SK-N-SH (cell line): ENCODE measurements at regions not wholly inside any gene's neighbourhood (a gene's known extent, or its start where the extent isn't known, plus 50 kb on each side); places are given as distances from the start of the nearest gene placed in this dataset.
"Not testable (repeated sequence)": the region's sequence is repeated elsewhere in the genome, so short reads cannot be mapped to it uniquely, and the experiment has no call there.

Experiments used
- CTCF ChIA-PET: fragments of 300-600, 350-600 bp; formaldehyde crosslinking; extraction: SDS; loops from one replicate; lab custom pipeline; 2021; lab: Yijun Ruan, JAX
- POLR2A ChIA-PET: fragments of 350-600 bp; sonication (Branson Sonifier 250); formaldehyde crosslinking; extraction: SDS; loops from one replicate; lab custom pipeline; 2020; ENCODE audit warnings: antibody characterized with exemption, inconsistent platforms; lab: Yijun Ruan, JAX
- DNase-seq: peaks from one replicate; pipeline ENCODE4 v3.0.0; 2012
- H2AFZ ChIP-seq: fragments of 200-600 bp; sonication (generic); 2 replicates; pipeline ENCODE4 v1.8.1; 2016; ENCODE audit warnings: antibody characterized with exemption, mild to moderate bottlenecking, low read depth
- H3F3A ChIP-seq: fragments of 200-600 bp; sonication (generic); replicated peaks from 2 replicates; pipeline ENCODE3; 2016; ENCODE audit warnings: antibody characterized with exemption, mild to moderate bottlenecking; ENCODE audit not compliant: insufficient read depth
- H3K27ac ChIP-seq, 2 experiments: fragments of 200-500 bp in 1 of 2; fragments of 200-600 bp in 1 of 2; sonication (Bioruptor generic) in 1 of 2; sonication (generic), shearing (Covaris generic) in 1 of 2; 2 replicates each; pipeline versions ENCODE4 v1.5.1 to v1.6.1; 2014 to 2016; ENCODE audit warnings: low read depth in 2 of 2, inconsistent platforms in 1 of 2, low read length in 1 of 2, mild to moderate bottlenecking in 1 of 2, mixed read lengths in 1 of 2
- H3K27me3 ChIP-seq: fragments of 200-600 bp; sonication (generic), shearing (Covaris generic); 2 replicates; pipeline ENCODE4 v1.6.1; 2016; ENCODE audit warnings: mixed run types; ENCODE audit not compliant: insufficient read depth
- H3K36me3 ChIP-seq, 2 experiments: fragments of 200-500 bp in 1 of 2; fragments of 200-600 bp in 1 of 2; sonication (Bioruptor generic) in 1 of 2; sonication (generic) in 1 of 2; replicated peaks in 1 of 2; 2 replicates each; pipeline versions ENCODE3 to v1.5.1; 2014 to 2016; ENCODE audit warnings: low read length in 1 of 2, mild to moderate bottlenecking in 1 of 2; ENCODE audit not compliant: insufficient read depth in 2 of 2, control insufficient read depth in 1 of 2
- H3K4me1 ChIP-seq, 2 experiments: fragments of 200-500 bp in 1 of 2; fragments of 200-600 bp in 1 of 2; sonication (Bioruptor generic) in 1 of 2; sonication (generic), shearing (Covaris generic) in 1 of 2; 2 replicates each; pipeline versions ENCODE4 v1.5.1 to v1.6.1; 2014 to 2016; ENCODE audit warnings: low read depth in 1 of 2, low read length in 1 of 2, mixed run types in 1 of 2; ENCODE audit not compliant: insufficient read depth in 2 of 2, control insufficient read depth in 1 of 2
- H3K4me2 ChIP-seq: fragments of 200-600 bp; sonication (generic), shearing (Covaris generic); 2 replicates; pipeline ENCODE4 v1.6.1; 2017; ENCODE audit warnings: mixed run types
- H3K4me3 ChIP-seq, 2 experiments: fragments of 200-500 bp in 1 of 2; fragments of 200-600 bp in 1 of 2; sonication (Bioruptor generic) in 1 of 2; sonication (generic), shearing (Covaris generic) in 1 of 2; 2 replicates each; pipeline versions ENCODE4 v1.5.1 to v1.8.1; 2014 to 2016; ENCODE audit warnings: low read depth in 2 of 2, inconsistent platforms in 1 of 2, low read length in 1 of 2, mild to moderate bottlenecking in 1 of 2, mixed read lengths in 1 of 2, moderate library complexity in 1 of 2
- H3K79me2 ChIP-seq: fragments of 200-600 bp; sonication (generic); 2 replicates; pipeline ENCODE4 v1.8.1; 2017; ENCODE audit warnings: mild to moderate bottlenecking; ENCODE audit not compliant: insufficient read depth
- H3K9ac ChIP-seq: fragments of 200-600 bp; sonication (generic); 2 replicates; pipeline ENCODE4 v1.6.1; 2017; ENCODE audit warnings: mixed run types
- H3K9me2 ChIP-seq: fragments of 200-600 bp; sonication (generic); 2 replicates; pipeline ENCODE4 v1.6.1; 2017; ENCODE audit warnings: mixed run types
- H3K9me3 ChIP-seq: fragments of 200-600 bp; sonication (generic); 2 replicates; pipeline ENCODE4 v1.6.1; 2017; ENCODE audit warnings: mixed run types, mild to moderate bottlenecking, moderate library complexity
- H4K20me1 ChIP-seq: fragments of 200-600 bp; sonication (generic); 2 replicates; pipeline ENCODE4 v1.6.1; 2017; ENCODE audit warnings: mild to moderate bottlenecking, mixed run types; ENCODE audit not compliant: insufficient read depth
- CHD2 ChIP-seq: fragments of 150-350 bp; IDR thresholded peaks from 2 replicates; pipeline ENCODE4 v1.6.1; 2018; ENCODE audit warnings: low read length; ENCODE audit not compliant: partially characterized antibody
- FOSL2 ChIP-seq: IDR thresholded peaks from 2 replicates; pipeline ENCODE4 v1.4.0; 2012; ENCODE audit warnings: low read depth, mild to moderate bottlenecking, moderate library complexity, borderline replicate concordance
- FOXM1 ChIP-seq: IDR thresholded peaks from 2 replicates; pipeline ENCODE4 v1.4.0; 2012; ENCODE audit warnings: low read depth, mild to moderate bottlenecking
- GABPA ChIP-seq: IDR thresholded peaks from 2 replicates; pipeline ENCODE4 v1.4.0; 2012; ENCODE audit warnings: low read depth, mild to moderate bottlenecking
- GATA2 ChIP-seq: sonication (generic); formaldehyde crosslinking; IDR thresholded peaks from 2 replicates; pipeline ENCODE4 v1.5.0; 2020; ENCODE audit warnings: mild to moderate bottlenecking, missing genetic modification reagents
- JUND ChIP-seq: IDR thresholded peaks from 2 replicates; pipeline ENCODE4 v1.4.0; 2012
- NRF1 ChIP-seq: IDR thresholded peaks from 2 replicates; pipeline ENCODE4 v1.6.1; 2012; ENCODE audit warnings: low read depth, mild to moderate bottlenecking, low read length
- SMC3 ChIP-seq: IDR thresholded peaks from 2 replicates; pipeline ENCODE4 v1.6.1; 2012; ENCODE audit warnings: low read depth, low read length, improper control_type of control experiment
- TAF1 ChIP-seq: IDR thresholded peaks from 2 replicates; pipeline ENCODE4 v1.6.1; 2012; ENCODE audit warnings: low read depth, mild to moderate bottlenecking, low read length, moderate library complexity, borderline replicate concordance
- TCF12 ChIP-seq: IDR thresholded peaks from 2 replicates; pipeline ENCODE4 v1.4.0; 2012
- TEAD4 ChIP-seq: IDR thresholded peaks from 2 replicates; pipeline ENCODE4 v1.4.0; 2012; ENCODE audit warnings: mild to moderate bottlenecking, borderline replicate concordance; ENCODE audit not compliant: insufficient read depth
- YY1 ChIP-seq: IDR thresholded peaks from 2 replicates; pipeline ENCODE4 v1.4.0; 2012; ENCODE audit warnings: low read depth, mild to moderate bottlenecking
- WGBS: methylation state at CpG from one replicate; pipeline ENCODE4 v1.1.6; 2017; ENCODE audit warnings: low lambda C conversion rate; 5-methylcytosine and 5-hydroxymethylcytosine counted together
- TF ChIP-seq, protein P1 (sequence below): IDR thresholded peaks from 2 replicates; pipeline ENCODE4 v1.4.0; 2012; ENCODE audit warnings: low read depth, borderline replicate concordance
- TF ChIP-seq, protein P2 (sequence below): IDR thresholded peaks from 2 replicates; pipeline ENCODE4; 2012
- TF ChIP-seq, protein P3 (sequence below): fragments of 150-350 bp; IDR thresholded peaks from 2 replicates; pipeline ENCODE4 v1.6.1; 2017; ENCODE audit warnings: antibody characterized with exemption, low read length, low read depth, borderline replicate concordance

DNA sequence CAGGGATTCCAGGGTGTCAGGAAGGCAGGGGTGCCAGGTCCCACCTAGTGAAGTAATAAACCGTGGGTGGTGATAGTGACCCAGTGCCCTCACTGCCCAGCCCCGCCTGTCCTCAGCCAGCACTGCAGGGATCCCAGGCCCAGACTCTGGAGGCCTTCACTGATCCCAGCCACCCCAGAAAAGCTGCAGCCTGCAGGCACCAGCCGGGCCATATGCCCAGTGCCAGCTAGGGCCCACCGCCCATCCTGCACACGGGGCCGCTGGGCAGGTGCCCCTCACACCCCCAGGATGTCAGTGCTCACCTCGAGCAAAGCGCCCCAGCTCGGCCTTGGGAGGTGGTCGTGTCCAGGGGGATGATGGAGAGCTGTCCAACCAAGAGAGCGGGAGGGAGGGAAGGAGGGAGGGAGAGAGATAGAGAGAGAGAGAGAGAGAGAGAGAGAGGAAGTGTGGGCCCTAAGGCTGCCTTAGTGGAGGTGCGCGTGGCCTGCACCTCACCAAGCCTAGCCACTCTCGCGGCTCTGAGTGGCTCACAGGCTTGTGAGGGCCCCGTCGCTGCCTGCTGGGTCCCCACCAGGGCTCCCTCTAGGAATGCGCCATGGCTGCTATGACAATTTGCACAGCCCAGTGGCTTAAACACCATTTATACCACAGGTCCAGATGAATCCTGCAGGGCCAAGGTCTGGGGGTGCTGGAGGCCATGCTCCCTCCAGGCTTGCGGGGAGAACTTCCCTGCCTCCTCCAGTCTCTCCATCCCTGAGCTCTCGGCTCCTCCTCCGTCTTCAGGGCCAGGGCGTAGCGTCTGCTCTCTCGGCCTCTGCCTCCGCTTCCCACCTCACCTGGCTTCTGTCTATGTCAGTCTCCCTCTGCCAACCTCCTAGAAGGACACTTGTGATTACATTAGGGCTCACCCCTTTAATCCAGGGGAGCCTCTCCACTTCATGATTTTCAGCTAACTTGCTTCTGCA, 401.0 kb downstream of the TMEM121 start:
- 48% methylated on average over 20 of the region's 25 CpGs for WGBS
- TF ChIP-seq, protein P1, sequence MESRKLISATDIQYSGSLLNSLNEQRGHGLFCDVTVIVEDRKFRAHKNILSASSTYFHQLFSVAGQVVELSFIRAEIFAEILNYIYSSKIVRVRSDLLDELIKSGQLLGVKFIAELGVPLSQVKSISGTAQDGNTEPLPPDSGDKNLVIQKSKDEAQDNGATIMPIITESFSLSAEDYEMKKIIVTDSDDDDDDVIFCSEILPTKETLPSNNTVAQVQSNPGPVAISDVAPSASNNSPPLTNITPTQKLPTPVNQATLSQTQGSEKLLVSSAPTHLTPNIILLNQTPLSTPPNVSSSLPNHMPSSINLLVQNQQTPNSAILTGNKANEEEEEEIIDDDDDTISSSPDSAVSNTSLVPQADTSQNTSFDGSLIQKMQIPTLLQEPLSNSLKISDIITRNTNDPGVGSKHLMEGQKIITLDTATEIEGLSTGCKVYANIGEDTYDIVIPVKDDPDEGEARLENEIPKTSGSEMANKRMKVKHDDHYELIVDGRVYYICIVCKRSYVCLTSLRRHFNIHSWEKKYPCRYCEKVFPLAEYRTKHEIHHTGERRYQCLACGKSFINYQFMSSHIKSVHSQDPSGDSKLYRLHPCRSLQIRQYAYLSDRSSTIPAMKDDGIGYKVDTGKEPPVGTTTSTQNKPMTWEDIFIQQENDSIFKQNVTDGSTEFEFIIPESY, result no peak
- TF ChIP-seq, protein P2, sequence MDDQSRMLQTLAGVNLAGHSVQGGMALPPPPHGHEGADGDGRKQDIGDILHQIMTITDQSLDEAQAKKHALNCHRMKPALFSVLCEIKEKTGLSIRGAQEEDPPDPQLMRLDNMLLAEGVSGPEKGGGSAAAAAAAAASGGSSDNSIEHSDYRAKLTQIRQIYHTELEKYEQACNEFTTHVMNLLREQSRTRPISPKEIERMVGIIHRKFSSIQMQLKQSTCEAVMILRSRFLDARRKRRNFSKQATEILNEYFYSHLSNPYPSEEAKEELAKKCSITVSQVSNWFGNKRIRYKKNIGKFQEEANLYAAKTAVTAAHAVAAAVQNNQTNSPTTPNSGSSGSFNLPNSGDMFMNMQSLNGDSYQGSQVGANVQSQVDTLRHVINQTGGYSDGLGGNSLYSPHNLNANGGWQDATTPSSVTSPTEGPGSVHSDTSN, result no peak
- no peak for TF ChIP-seq YY1
- TF ChIP-seq JUND, result no peak
- no peak for TF ChIP-seq NRF1
- TF ChIP-seq, protein P3, sequence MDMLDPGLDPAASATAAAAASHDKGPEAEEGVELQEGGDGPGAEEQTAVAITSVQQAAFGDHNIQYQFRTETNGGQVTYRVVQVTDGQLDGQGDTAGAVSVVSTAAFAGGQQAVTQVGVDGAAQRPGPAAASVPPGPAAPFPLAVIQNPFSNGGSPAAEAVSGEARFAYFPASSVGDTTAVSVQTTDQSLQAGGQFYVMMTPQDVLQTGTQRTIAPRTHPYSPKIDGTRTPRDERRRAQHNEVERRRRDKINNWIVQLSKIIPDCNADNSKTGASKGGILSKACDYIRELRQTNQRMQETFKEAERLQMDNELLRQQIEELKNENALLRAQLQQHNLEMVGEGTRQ, result no peak
- TF ChIP-seq SMC3, result no peak
- TF ChIP-seq TCF12, result no peak
- TF ChIP-seq GATA2 (CRISPR knock-in tag), result no peak
- TF ChIP-seq FOXM1, result no peak
- TF ChIP-seq FOSL2, result no peak
- TF ChIP-seq TAF1, result no peak
- no peak for TF ChIP-seq TEAD4
- no peak for TF ChIP-seq GABPA
- no peak for TF ChIP-seq CHD2
- TF ChIP-seq, all 33 proteins: peak for 0
- Histone ChIP-seq H3K79me2 (no peaks in the 10 kb centered on the region), H3K4me2 (no peak overlapping the region), H3K4me1 (peaks cover 0 to 19% of the 10 kb centered on the region in 2 experiments; a peak in 1 of 4 replicates), H3K36me3 (no peaks in the 10 kb centered on the region), H3F3A (no peaks in the 10 kb centered on the region), H4K20me1 (no peaks in the 10 kb centered on the region), H3K27me3 (no peaks in the 10 kb centered on the region), H3K4me3 (no peak overlapping the region), H3K9me3 (no peaks in the 10 kb centered on the region), H3K9ac (no peak overlapping the region), H2AFZ (no peak overlapping the region), H3K27ac (no peak overlapping the region; a peak in 1 of 4 replicates), H3K9me2 (no peaks in the 10 kb centered on the region)
- no peak for DNase-seq
- ChIA-PET CTCF (no interaction called here), POLR2A (no interaction called here)

DNA sequence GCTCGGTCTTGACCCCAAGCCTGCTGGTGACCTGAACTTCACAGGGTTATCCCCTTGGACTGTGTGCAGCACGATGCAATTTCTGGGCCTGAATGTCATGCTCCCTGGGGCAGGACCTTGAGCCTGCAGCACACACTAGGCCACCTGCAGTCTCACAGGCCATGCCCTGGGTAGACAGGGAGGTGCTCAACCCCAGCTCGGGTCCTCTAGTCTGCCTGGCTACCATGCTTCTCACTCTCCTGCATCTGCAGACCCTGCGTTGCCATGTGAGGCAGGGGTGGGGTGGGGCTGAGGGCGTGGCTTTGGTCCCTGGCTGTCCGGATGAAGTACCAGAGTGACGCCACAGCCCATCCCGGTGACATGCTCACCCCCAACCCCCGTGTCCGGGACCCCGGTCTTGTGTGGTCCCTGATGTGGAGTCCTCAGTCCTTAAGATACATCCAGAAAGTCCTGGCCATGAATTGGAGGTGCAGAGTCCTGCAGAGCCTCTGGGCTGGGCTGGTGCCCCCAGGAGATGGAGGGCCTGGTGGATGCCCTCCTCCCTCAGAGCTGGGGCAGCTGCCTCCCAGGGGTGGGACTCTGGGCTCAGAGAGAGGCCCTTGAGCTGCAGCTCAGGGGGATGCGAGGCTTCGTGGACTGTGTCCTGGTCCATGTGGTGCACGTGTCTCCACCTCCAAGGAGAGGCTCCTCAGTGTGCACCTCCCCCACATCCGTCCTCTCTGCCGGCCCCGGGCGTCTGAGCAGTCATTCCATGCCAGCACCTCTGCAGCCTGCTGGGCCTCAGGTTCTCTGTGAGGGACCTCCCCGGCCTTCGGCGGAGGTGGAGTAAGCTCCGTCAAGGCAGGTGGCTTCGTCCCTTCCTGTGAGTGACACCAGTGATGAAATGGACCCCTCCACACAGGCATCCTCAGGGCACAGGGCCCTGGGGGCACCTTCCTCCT, 402.1 kb downstream of the TMEM121 start:
- 64% methylated on average over 14 of the region's 23 CpGs for WGBS
- DNase-seq, H3K36me3 ChIP-seq, H3K27me3 ChIP-seq, H3K4me2 ChIP-seq, H3K9ac ChIP-seq, H3K27ac ChIP-seq, H3K79me2 ChIP-seq, H3F3A ChIP-seq, H3K9me3 ChIP-seq, H3K4me3 ChIP-seq, POLR2A ChIA-PET, H4K20me1 ChIP-seq, CTCF ChIA-PET, H2AFZ ChIP-seq, H3K9me2 ChIP-seq: not testable (repeated sequence)
- H3K4me1 ChIP-seq, result peaks cover 0 to 19% of the 10 kb centered on the region in 2 experiments; a peak in 1 of 4 replicates
